ENCODE measurements at regions not wholly inside any gene's neighbourhood (a gene's known extent, or its start where the extent isn't known, plus 50 kb on each side); places are given as distances from the start of the nearest gene placed in this dataset.
"Not testable (repeated sequence)": the region's sequence is repeated elsewhere in the genome, so short reads cannot be mapped to it uniquely, and the experiment has no call there.

DNA sequence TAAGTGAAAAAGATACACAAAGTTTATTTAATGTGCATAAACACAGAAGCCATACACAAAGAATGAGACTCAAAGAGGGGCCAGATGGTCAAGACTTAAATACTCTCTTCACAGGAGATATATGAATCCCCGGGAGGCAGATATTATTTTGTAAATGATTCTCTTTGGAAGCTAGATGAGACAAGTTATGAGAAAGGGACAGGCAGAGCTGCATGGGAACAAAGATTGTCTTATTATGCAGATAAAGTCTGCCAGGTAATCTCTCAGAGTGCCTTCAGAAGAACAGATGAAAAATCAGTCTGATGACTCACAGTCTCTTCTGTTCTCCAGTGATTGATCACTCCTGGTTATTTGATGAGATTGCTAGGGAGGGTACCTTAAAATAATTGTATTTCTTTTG is 89.0 kb downstream of the NAF1 start:
- FAIRE-seq: no peak

DNA sequence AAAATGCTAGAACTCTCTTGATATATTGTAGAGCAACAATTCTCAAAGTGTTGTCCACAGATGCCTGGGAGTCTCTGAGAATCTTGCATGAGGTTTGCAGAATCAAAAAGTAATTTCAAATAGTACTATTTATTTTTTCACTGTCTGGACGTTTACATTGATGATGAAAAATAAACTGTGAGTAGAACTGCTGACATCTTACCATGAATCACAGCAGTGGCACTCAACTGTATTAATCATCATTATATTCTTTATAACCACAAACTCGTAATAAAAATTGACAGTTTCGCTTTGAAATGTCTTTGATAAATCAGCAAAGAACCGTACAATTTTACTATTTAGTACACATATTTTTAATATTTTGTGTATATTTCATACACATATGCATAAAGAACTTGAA is 94.5 kb downstream of the NAF1 start:
- no peak for FAIRE-seq

DNA sequence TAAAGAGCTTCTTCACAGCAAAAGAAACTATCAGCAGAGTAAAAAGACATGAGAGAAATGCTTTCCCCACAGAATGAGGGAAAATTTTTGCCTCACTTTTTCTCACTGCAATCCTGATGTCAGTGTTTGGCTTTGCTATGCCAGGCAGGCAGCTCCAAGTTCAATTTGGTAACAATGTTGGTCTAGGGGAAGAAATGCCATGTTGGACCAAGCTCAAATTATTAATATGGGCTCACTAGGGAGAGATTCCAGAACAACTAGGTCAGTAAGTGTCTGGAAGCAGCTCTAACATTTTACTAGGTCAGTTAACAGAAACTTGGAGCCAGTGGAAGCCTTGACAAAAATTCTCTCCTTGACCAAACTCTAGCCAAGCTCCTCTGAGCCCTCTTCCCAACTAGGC is 95.4 kb downstream of the NAF1 start:
- FAIRE-seq: no peak

DNA sequence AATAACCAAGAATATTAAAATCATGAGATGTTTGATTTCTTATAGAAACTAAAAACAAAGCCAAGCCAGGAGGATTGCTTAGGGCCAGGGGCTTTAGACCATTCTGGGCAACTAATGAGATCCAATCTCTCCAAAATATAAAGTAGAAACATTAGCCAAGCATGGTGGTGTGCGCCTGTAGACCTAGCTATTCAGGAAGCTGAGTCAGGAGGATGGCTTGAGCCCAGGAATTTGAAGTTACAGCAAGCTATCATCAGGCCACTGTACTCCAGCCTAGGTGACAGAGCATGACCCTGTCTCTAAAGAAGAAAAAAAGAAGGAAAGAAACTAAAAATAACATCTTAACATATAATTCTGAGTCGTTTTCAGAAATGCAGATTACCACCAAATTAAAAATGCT is 96.7 kb downstream of the NAF1 start:
- no peak for FAIRE-seq

DNA sequence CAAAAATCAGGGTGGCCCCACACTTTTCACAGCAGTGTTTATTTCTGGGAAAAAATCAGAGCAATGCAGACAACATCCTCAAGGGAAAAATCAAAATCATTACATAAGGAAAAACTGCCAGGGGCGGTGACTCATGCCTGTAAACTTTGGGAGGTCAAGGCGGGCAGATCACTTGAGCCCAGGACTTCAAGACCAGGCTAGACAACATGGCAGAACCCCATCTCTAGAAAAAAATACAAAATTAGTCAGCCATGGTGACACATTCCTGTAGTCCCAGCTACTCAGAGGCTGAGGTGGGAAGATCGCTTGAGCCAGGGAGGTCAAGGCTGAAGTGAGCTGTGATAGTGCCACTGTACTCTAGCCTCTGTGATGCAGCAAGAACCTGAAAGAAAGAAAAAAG is 102.8 kb downstream of the NAF1 start:
- FAIRE-seq: no peak

DNA sequence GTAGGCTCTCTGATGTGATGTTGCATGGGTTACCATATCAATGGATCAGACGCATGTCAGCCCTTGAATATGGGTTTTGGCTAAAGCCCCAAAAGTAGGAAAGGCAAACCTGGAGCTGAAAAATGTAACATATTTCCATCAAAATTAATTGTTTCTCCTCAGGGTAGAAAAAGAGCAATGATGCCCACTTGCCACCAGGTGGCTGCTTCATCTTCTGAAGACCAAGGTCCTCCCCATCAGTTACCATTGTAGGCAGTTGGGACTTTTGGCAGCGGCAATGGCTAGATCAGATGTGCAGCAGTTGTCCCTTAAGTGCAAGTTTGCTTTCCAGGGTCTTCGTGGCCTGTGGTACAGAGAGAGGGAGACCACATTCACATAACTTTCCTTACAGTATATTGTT is 118.2 kb downstream of the NAF1 start:
- no peak for FAIRE-seq

DNA sequence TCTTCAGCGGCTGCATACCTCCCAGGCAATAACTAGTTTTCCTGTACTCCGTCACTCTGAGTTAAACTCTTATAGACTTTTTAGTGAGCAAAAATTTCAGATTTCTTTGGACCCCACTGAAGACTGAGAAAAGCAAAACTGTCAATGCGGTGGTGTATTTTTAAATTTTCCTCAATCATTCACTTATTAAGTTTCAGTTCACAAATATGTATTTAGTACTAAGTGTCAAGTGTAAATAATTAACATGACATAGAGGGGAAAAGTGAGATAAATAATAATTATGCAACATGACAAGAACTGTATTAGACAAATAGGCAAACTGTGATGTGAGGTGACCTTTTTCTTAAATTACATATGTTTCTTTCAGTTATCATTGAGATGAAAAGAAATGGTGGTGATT is 124.4 kb downstream of the NAF1 start:
- no peak for FAIRE-seq

DNA sequence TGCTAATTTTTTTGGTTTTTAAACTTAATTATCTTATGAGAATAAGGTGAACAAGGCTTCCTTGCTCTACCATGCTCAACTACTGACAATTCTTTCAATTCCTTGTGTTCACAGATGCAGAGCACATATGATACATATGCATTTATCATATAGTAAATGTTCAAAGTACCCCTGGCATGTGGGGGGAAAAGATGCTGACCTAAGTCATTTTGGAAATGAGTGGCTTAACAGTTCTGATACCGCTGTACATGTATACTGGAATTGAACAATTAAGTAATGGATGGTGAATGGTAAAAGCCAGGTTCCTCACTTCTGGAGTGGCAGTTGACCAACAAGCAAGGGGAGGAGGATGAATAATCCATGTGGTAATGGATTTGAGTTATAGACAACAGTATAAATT is 149.6 kb downstream of the NAF1 start:
- no peak for FAIRE-seq

DNA sequence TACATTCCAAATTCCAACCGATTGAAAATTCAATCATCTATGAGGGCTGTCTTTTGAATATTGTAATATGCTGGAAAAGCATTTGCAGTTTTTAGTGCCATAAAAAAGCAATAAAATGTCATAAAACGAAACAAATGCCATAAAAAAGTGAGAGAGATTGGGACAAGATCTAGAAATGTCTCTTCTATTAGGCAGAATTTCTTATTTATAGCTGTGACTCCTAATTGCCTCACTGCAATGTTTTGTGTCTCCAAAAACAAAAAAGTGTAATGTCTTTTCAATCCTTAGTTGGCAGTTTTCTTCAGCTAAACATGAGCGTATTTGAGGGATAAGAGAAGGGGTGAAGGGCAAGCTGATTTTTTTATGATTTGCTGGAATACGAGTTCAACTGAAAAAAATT is 153.9 kb downstream of the NAF1 start:
- no peak for FAIRE-seq

DNA sequence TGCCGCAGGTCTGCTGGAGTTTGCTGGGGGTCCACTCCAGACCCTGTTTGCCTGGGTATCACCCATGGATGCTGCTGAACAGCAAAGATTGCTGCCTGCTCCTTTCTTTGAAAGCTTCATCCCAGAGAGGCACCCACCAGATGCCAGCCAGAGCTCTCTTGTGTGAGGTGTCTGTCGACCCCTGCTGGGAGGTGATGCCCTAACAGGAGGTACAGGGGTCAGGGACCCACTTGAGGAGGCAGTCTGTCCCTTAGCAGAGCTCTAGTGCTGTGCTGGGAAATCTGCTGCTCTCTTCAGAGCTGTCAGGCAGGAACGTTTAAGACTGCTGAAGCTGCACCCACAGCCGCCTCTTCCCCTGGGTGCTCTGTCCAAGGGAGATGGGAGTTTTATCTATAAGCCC is 162.7 kb downstream of the NAF1 start:
- FAIRE-seq: no peak

DNA sequence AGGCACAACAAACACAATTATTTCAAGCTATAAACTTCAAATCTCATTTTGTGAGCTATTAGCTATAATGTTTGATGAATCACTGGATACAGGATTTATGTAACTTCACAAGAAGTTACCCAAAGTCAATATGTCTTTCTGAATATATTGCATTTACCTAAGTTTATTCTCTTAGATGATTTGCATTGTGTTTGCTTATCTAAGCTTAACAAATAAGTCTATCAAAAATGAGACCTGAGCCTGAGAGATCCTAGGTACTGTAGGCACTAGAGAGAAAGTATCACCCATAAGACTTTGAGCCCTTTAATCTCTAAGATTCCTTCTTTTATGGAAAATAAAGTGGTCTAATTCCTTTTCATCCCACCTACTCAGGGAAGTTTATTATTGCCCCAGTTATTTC is 178.2 kb downstream of the NAF1 start:
- no peak for FAIRE-seq

DNA sequence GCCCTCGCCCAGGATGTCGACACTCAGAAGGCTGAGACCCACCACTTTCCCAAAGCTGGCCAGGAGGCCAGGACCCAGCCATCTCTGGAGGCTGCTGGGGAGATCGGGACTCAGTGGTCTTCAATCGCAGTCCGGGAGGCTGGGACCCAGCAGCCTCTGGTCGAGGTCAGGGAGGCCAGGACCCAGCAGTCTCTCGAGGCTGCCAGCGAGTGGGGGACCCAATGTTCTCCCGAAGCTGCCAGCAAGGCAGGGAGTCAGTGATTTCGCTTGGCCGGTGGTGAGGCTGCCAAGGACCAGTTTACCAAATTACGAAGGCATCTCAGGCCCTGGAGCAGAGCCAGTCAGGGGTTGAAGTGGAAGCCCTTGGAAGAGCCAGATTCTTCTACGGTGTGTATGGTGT is 181.6 kb downstream of the NAF1 start:
- no peak for FAIRE-seq

DNA sequence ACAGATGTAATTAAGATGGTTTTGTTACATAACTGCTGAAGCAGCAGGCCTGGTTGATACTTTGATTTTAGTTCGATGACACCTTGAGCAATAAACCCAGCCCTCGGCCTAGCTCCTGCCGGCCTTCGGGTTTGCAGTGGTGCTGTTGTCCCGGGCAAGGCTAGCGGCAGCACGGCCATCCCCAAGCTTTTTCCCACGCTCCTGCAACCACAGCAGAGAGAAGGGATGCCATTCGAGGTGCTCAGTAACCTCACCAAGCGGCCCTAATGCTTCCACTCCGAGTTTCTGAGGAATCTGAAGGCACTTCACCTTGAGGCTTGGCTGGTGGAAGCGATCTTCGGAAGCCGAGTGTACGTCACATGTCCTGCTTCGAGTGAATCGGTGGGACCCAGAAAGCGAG is 182.1 kb downstream of the NAF1 start:
- no peak for FAIRE-seq

DNA sequence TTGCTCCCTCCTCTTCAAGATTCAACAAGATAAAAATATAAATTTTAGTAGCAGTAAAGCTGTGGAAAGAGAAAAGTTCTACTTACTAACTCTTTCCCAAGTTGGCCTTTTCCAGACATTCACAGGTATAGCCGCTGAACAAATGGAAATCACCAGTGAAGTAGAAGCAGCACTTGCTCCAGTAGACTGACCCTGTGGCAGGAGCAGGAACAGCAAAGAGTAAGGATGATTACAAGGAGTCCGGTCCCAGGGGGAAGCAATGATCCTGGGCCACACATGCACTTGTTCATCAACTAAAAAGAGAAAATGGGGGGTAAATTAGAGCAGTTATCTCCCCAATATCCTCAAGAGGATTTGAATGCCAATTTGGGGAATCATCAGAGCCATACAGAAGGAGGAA is 184.9 kb downstream of the NAF1 start:
- FAIRE-seq: no peak

DNA sequence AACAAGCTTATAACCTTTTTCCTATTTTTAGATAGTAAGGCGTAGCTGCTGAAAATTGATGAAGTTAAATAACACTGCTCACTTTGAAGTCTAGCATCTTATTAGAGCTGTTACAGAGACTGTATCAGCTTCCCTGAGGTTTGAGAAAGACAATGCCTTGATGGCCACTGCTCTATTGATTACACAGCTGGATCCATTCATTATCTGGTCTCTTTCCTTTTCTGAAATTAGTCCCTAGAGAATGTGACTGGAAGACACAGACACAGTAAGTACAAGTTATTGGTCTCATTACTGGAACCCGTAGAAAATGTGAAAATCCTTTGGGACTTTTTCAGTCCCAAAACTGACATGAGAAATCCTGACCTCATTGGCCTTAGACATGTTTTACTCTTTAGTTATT is 188.3 kb downstream of the NAF1 start:
- no peak for FAIRE-seq

DNA sequence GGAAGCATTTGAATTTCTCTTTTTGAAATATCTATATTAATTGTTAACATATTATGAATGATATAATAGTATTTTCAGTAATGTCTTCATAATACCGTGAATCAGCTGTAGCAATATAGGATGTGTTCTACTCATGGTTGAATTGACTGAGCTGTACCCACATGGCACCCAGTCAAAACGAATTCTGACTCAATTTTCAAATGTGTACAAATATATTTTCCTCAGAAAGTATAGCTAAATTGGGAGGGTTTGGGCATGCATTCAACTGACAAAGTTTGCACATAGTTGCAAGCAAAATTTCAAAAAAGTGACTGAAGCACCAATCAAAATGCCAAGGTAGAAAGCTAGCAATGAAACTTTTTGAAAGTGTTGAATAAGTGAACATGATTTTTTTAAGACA is 188.9 kb downstream of the NAF1 start:
- no peak for FAIRE-seq

DNA sequence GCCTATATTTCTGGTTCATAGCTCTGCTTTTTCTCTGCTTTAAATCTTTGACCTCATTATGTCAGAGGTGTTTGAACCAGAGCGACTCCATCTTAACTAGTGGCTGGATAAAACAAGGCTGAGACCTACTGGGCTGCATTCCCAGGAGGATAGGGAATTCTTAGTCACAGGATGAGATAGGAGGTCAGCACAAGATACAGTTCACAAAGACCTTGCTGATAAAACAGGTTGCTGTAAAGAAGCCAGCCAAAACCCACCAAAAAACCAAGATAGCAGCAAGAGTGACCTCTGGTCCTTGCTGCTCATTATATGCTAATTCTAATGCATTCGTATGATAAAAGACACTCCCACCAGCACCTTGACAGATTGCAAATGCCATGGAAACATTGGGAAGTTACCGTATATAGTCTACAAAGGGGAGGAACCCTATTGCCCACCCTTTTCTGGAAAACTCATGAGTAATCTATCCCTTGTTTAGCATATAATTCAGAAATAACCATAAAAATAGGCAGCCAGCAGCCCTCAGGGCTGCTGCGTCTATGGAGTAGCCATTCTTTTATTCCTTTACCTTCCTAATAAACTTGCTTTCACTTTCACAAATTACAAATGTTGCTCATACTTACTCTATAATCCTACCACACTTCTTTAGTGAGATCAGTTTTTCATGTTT is 193.9 kb downstream of the NAF1 start:
- no peak for FAIRE-seq

DNA sequence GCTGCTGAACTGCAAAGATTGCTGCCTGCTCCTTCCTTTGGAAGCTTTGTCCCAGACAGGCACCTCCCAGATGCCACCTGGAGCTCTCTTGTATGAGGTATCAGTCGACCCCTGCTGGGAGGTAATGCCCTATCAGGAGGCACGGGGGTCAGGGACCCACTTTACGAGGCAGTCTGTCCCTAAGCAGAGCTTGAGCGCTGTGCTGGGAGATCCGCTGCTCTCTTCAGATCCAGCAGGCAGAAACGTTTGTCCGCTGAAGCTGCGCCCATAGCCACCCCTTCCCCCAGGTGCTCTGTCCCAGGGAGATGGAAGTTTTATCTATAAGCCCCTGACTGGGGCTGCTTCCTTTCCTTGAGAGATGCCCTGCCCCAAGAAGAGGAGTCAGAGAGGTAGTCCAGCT is 197.5 kb downstream of the NAF1 start:
- no peak for FAIRE-seq

DNA sequence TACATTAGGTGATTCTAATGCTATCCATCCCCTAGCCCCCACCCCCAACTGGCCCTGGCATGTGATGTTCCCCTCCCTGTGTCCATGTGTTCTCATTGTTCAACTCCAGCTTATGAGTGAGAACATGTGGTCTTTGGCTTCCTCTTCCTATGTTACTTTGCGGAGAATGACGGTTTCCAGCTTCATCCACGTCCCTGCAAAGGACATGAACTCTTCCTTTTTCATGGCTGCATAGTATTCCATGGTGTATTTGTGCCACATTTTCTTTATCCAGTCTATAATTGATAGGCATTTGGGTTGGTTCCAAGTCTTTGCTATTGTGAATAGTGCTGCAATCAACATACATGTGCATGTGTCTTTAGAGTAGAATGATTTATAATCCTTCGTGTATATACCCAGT is 200.7 kb downstream of the NAF1 start:
- not testable (repeated sequence) for FAIRE-seq

DNA sequence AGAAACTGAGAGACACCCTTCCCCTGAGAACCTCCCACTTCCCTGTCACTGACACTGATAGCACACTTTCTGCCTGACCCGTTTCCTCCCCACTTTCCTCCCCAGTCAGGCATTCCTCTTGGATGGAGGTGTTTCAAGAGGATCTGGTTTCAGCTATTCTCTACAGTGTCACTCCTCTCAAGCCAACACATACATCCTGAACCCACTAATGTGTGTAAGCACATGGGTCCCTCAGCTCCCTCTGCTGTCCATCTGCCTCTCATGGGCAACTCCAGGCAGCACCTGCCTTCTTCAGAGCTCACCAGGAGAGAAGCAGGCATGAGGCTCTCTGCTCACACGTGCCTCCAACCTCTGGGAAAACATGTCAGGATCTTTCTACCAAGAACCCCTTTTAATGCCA is 207.6 kb downstream of the NAF1 start:
- FAIRE-seq: no peak

DNA sequence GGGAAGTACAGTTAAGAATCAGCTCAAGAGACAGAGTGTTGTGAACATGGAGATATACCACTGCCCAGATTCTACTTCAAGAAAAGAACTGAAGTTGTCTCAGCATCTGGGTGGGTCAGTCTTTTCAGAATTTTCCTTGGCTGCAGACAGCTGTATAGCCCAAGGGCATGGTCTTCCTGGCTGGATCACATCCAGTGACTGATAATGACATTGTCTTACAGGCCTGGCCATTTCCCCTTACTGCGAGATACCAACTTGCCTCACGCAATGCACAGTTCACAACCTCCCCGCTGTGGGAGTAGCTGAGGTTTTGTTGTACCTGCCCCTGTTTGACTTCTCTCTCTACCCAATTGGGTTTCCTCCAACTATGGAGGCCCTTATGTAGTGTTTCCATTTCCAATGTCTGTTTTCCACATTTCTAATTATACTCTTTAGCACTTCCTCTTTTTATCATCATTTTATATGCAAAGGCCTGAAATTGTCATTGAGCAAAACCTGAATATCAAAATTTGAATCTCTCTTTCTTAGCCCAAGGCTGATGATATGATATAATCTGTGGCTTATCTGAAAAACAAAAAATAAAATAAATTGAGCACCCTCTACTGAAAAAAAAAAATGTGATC is 209.1 kb downstream of the NAF1 start:
- no peak for FAIRE-seq

DNA sequence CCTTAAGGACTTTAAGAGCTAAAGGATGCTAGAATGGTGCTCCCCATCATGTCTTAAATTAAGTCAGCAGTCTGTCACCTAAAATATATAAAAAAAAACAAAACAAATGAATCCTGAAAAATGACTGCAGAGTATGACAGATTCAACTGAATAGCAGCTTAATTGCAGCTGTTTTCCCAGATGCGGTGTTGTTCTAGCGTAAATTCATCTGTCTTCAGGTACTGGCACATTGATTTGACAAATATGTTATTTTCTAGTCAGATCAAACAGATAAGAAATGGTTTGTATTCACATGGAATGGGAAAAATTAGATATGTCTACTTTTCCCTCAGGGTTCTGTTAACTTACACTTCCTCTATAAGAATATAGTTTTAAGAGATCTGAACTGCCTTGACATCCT is 211.7 kb downstream of the NAF1 start:
- FAIRE-seq: no peak

DNA sequence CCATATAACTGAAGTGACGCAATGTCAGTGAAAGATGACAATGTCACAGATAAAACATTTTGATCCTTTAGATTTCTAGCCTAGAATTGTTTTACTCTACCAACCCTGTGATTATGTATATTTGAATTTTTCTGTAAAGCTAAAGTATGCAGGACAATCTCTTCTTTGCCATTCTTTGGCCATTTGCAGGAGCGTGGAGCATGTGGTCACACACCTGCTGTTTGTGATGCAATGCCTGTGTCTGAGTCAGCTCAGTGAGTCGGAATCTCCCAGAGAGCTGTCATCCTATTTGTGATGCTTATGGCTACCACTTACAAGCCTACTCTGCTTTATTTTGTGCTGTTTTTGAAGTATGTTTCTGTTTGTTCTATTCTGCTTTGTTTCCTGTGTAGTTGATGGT is 214.5 kb downstream of the NAF1 start:
- no peak for FAIRE-seq

DNA sequence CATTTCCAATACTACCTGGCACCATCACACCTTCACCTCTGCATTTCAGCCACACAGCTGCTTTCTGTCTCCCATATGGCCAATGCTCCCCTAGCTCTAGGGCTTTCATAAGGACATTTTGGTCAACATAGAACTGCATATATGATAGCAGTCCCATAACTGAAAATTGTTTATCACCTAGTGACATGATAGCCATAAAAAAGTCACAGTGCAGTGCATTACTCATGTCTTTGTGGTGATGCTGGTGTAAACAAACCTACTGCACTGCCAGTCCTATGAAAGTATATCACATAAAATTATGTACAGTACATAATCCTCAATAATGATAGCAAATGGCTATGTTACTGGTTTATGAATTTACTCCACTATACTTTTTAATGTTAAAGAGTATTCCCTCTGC is 221.0 kb downstream of the NAF1 start:
- no peak for FAIRE-seq

DNA sequence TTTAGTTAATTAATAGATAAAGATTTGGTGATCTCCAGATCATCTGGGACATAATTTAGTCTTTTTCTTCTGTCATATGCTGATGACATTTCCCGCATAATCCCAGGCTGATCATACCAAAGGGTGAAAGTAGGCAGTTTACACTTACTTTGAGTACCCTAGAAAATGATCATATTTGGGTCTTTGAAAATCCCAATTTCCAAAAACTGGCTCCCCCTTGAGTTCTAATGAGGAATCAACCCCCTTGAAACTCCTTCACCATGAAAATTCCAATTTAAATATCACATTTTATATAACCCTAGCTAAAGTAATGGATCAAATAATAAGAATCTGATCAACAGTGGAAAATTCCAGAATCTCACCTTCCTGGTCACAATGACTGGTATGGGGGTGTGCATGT is 223.4 kb downstream of the NAF1 start:
- FAIRE-seq: no peak
